ENCODE measurements at regions not wholly inside any gene's neighbourhood (a gene's known extent, or its start where the extent isn't known, plus 50 kb on each side); places are given as distances from the start of the nearest gene placed in this dataset.

DNA sequence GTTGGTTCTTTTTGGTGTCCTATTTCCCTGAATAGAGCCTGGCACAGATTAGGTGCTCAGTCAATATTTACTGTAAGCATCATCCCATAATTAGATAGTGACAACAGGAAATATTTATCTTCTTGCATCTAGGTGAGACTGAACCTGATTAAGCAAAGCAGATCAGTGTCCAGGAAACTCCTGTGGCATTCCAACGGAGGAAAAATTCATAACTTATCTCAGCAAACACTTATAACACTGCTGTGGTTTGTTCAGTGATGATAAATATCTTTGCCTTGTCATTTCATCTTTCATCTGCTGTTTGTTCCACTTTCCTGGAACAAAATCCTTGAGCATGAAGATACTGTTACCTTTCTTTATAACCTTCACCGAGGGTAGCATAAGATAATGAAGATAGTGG, 1160.3 kb upstream of the AUTS2 start:
- Mint-ChIP-seq H3K36me3 (no peaks in the 10 kb centered on the region), H3K4me3 (no peak overlapping the region), H3K27me3 (no peaks in the 10 kb centered on the region), H3K4me1 (no peaks in the 10 kb centered on the region), H3K27ac (no peak overlapping the region), H3K9me3 (peaks cover 3 to 28% (median 4%) of the 10 kb centered on the region in 3 donors)

DNA sequence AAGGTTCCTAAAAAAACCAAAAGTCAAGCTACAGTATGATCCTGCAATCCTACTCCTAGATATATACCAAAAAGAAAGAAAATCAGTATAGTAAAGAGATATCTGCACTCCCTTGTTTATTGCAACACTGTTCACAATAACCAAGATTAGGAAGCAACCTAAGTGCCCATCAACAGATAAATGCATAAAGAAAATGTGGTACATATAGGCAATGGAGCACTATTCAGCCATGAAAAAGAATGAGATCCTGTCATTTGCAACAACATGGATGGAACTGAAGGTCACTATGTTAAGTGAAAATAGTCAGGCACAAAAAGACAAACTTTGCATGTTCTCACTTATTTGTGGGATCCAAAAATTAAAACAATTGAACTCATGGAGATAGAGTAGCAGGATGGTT, 1159.5 kb upstream of the AUTS2 start:
- Mint-ChIP-seq H3K4me3 (no peak overlapping the region), H3K27me3 (no peaks in the 10 kb centered on the region), H3K9me3 (peaks cover 3 to 27% (median 5%) of the 10 kb centered on the region in 3 donors), H3K4me1 (no peaks in the 10 kb centered on the region), H3K36me3 (no peaks in the 10 kb centered on the region), H3K27ac (no peak overlapping the region)

DNA sequence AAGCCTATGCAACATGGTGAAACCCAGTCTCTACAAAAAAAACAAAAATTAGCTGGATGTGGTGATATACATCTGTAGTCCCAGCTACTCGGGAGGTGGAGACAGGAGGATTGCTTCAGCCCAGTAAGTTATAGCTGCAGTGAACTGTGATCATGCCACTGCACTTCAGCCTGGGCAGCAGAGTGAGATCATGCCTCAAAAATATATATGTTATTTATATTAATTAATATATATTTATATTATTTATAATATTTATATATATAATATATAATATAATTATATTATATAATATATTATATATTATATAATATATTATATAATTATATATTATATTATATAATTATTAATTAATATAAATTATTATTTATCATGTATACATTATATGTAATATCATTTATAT, 1158.4 kb upstream of the AUTS2 start:
- no peak overlapping the region for H3K4me3 Mint-ChIP-seq
- H3K36me3 Mint-ChIP-seq: no peaks in the 10 kb centered on the region
- no peaks in the 10 kb centered on the region for H3K4me1 Mint-ChIP-seq
- H3K9me3 Mint-ChIP-seq: peaks cover 3 to 27% (median 4%) of the 10 kb centered on the region in 3 donors
- H3K27me3 Mint-ChIP-seq: no peaks in the 10 kb centered on the region
- H3K27ac Mint-ChIP-seq: no peak overlapping the region

DNA sequence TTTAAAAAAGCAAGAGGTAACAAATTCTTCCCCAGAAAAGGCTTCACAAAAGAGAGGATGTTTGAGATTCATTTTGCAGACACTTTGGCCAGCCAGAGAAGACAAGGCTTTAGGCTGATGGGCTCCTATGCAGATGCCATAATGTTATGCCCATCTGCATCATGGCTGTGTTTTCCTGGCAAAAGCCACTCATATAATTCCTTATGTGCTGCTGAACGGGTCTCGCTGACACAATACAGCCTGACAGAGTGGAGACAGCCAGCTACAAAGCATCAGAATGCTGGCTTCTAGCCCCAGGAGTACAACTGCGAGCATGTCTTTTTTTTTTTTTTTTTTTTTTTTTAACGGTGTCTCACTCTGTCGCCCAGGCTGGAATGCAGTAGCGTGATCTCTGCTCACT, 1157.4 kb upstream of the AUTS2 start:
- Mint-ChIP-seq H3K36me3 (no peaks in the 10 kb centered on the region), H3K27ac (no peak overlapping the region), H3K9me3 (peaks cover 3 to 30% (median 4%) of the 10 kb centered on the region in 3 donors), H3K27me3 (no peaks in the 10 kb centered on the region), H3K4me3 (no peak overlapping the region), H3K4me1 (no peaks in the 10 kb centered on the region)

DNA sequence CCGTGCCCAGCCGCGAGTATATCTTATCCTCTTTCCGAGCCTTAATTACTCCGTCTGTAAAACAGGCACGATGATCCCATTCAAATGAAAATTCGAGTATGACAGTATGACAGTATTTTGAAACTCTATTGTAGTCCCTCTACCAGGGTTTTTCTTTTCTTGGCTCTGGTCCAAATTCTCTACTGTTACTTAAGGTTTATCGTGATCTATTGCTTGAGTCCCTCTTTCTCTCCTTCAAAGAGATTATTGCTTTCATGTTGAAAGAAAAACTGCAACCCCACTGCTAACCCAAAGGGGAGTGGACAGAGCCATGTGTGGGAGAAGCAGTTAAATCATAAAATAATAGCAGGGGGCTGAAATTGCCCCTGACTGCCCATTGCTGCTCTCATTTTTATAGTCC, 1156.6 kb upstream of the AUTS2 start:
- Mint-ChIP-seq H3K4me3 (no peak overlapping the region), H3K36me3 (no peaks in the 10 kb centered on the region), H3K9me3 (peaks cover 2 to 30% (median 4%) of the 10 kb centered on the region in 3 donors), H3K27me3 (no peaks in the 10 kb centered on the region), H3K4me1 (no peaks in the 10 kb centered on the region), H3K27ac (no peak overlapping the region)

DNA sequence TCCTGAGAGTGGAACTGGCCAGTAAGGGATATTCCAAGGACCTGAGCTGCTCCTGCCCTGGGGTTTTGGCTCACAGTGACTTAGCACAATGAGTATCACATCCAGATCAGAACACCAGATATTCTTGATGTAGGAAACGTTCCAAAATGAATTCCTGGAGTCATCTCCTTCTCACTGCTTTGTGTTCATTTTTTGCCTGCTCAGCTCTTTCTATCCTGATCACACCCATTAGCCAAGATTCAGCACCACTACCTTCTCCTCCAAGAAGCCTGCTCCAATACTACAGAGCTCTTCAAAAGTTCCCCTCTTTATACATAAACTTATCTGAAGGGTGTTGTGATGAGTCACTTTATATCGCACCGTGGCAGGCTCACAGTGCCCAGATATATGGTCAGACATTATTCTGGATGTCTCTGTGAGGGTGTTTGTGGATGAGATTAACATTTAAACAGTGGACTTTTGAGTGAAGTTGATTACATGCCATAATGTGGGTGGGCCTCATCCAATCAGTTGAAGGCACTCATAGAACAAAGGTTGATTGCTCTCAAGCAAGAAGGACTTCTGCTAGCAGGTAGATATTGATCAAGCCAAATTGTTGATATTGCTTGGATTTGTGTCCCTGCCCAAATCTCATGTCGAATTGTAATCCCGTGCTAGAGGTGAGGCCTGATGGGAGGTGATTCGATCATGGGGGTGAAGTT, 1155.2 kb upstream of the AUTS2 start:
- no peaks in the 10 kb centered on the region for H3K4me1 Mint-ChIP-seq
- peak overlapping the region in 1 of 3 donors; percentile 40 for H3K27ac Mint-ChIP-seq
- no peaks in the 10 kb centered on the region for H3K36me3 Mint-ChIP-seq
- no peaks in the 10 kb centered on the region for H3K27me3 Mint-ChIP-seq
- peaks cover 4 to 19% (median 5%) of the 10 kb centered on the region in 3 donors for H3K9me3 Mint-ChIP-seq
- H3K4me3 Mint-ChIP-seq: no peak overlapping the region

DNA sequence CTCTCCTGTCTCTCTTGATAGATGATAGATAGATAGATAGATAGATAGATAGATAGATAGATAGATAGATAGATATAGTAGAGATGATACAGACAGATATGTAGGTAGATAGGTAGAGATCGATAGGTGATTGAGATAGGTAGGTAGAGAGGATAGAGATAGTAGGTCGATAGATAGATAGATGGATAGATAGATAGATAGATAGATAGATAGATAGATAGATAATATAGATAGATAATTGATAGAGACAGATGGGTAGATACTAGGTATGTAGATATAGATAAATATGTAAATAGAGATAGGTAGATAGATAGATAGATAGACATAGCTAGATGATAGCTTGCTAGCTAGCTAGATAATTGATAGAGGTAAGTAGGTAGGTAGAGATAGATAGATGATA, 1154.2 kb upstream of the AUTS2 start:
- peaks cover 1% of the 10 kb centered on the region for H3K36me3 Mint-ChIP-seq
- H3K27ac Mint-ChIP-seq: no peak overlapping the region
- H3K4me3 Mint-ChIP-seq: no peak overlapping the region

DNA sequence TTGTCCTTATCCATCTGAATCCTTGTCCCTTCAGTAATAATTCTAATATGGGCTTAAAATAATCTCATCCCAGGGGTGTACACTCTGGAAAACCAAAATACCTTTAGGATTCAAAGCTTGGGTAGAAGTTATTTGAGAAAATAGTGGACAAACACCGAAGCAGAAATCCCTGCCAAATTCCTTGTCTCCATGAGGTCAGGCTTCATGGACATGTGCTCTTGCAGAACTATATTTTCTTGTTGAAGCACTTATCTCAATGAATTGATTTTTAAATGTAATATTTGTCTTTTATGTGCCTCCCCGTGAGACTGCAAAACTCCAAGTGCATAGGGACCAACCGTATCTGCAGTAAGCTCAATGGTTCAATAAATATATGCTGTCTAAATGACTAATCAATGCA, 1153.3 kb upstream of the AUTS2 start:
- H3K9me3 Mint-ChIP-seq: peaks cover 2 to 22% (median 16%) of the 10 kb centered on the region in 3 donors
- peaks cover 1% of the 10 kb centered on the region for H3K36me3 Mint-ChIP-seq
- H3K4me3 Mint-ChIP-seq: no peak overlapping the region
- H3K4me1 Mint-ChIP-seq: no peaks in the 10 kb centered on the region
- H3K27ac Mint-ChIP-seq: no peak overlapping the region
- H3K27me3 Mint-ChIP-seq: no peaks in the 10 kb centered on the region

More for the DNA sequence above, 1154.2 kb upstream of the AUTS2 start:
- no peaks in the 10 kb centered on the region for H3K4me1 Mint-ChIP-seq
- H3K27me3 Mint-ChIP-seq: no peaks in the 10 kb centered on the region
- H3K9me3 Mint-ChIP-seq: peaks cover 2 to 22% (median 11%) of the 10 kb centered on the region in 3 donors

DNA sequence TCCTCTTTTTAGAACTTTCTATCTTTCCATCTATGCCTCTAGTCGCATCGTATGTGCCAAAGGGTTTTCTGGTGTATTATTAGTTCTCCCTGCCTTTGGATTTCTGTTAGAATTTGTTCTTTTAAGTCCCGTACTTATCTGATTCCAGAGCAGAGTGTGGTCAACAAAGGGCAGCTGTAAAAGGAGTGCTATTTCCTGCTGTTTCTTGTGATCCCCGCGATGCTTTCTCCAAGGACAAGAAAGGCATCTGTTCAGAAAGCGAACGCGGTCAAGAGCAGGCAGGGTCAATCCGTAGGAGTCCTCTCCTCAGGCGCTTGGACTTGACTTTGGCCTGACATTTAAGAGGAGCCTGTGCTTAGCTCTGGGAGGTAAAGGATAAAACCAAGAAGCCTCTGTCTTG, 1152.1 kb upstream of the AUTS2 start:
- Mint-ChIP-seq H3K4me3 (no peak overlapping the region), H3K27ac (no peak overlapping the region), H3K4me1 (no peaks in the 10 kb centered on the region), H3K27me3 (no peaks in the 10 kb centered on the region), H3K9me3 (peaks cover 2 to 22% (median 14%) of the 10 kb centered on the region in 3 donors), H3K36me3 (peaks cover 1% of the 10 kb centered on the region)

DNA sequence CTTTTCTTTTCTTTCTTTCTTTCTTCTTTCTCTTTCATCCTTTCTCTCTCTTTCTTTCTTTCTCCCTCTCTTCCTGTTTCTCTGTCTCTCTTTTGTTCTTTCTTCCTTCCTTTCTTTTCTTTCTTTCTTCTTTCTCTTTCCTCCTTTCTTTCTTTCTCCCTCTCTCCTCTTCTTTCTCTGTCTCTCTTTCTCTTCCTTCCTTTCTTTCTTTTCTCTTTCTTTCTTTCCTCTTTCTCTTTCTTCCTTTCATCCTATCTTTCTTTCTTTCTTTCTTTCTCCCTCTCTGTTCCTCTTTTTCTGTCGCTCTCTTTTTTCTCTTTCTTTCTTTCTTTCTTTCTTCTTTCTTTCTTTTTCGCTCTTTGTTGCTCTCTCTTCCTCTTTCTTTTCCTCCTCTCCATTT, 1149.2 kb upstream of the AUTS2 start:
- no peak overlapping the region for H3K27ac Mint-ChIP-seq
- no peak overlapping the region for H3K4me3 Mint-ChIP-seq
- no peaks in the 10 kb centered on the region for H3K27me3 Mint-ChIP-seq
- H3K36me3 Mint-ChIP-seq: peaks cover 1% of the 10 kb centered on the region
- H3K4me1 Mint-ChIP-seq: no peaks in the 10 kb centered on the region
- H3K9me3 Mint-ChIP-seq: peaks cover 0 to 14% (median 13%) of the 10 kb centered on the region in 3 donors

DNA sequence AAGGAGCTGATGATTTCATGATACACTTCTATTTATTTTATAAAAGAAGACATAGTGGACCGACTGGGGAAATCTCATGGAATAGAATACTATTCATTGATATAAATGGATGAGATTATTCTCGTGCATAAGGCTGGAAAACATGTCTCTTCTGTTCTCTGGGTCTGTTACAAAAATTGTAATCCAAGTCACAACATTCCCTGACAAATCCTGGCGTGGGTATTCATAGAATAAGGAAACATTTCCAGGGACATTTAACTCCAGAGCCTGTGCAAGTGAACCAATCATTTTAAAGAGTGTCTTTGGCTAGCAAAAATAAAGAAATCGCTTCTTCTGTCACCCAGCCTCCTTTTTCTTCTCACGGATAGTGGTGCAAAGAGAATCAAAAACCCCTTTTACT, 1148.5 kb upstream of the AUTS2 start:
- H3K9me3 Mint-ChIP-seq: peaks cover 0 to 14% (median 7%) of the 10 kb centered on the region in 3 donors
- no peaks in the 10 kb centered on the region for H3K27me3 Mint-ChIP-seq
- no peak overlapping the region for H3K27ac Mint-ChIP-seq
- H3K4me3 Mint-ChIP-seq: no peak overlapping the region
- H3K36me3 Mint-ChIP-seq: peaks cover 1% of the 10 kb centered on the region
- H3K4me1 Mint-ChIP-seq: no peaks in the 10 kb centered on the region

DNA sequence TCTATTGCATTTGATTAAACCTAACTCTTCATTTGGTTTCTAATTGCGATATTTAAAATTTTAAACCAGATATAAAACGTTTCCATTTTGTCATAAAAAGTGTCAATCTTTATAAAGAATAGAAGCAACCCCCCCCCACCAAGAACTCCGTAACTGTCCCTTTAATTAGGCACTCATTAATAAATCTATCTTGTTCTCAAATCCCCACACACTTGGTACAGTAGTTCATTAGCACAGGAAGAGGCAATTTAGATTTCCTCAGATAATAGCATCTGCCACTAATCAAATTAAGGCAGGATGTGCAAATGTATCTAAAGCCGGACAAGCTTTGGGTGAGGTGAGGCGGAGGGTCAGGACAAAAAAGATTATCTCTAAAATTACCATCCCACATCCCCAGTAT, 1143.3 kb upstream of the AUTS2 start:
- Mint-ChIP-seq H3K9me3 (peaks cover 7 to 16% (median 12%) of the 10 kb centered on the region in 3 donors), H3K4me3 (no peak overlapping the region), H3K36me3 (peaks cover 2% of the 10 kb centered on the region), H3K27ac (no peak overlapping the region), H3K4me1 (peaks cover 0 to 1% (median 0%) of the 10 kb centered on the region in 3 donors), H3K27me3 (no peaks in the 10 kb centered on the region)

DNA sequence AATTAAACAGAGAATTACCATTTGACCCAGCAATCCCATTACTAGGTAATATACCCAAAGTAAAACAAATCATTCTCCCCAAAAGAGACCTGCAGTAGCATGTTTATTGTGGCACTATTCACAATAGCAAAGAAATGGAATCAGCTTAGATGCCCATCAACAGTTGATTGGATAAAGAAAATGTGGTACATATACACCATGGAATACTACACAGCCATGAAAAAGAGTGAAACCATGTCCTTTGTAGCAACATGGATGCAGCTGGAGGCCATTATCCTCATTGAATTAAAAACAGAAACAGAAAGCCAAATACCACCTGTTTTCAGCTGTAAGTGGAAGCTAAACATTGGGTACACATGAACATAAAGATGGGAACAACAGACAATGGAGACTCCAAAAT, 1141.8 kb upstream of the AUTS2 start:
- Mint-ChIP-seq H3K4me3 (no peak overlapping the region), H3K9me3 (peaks cover 7 to 18% (median 15%) of the 10 kb centered on the region in 3 donors), H3K36me3 (peaks cover 2% of the 10 kb centered on the region), H3K27ac (no peak overlapping the region), H3K27me3 (no peaks in the 10 kb centered on the region), H3K4me1 (peaks cover 0 to 1% (median 0%) of the 10 kb centered on the region in 3 donors)

DNA sequence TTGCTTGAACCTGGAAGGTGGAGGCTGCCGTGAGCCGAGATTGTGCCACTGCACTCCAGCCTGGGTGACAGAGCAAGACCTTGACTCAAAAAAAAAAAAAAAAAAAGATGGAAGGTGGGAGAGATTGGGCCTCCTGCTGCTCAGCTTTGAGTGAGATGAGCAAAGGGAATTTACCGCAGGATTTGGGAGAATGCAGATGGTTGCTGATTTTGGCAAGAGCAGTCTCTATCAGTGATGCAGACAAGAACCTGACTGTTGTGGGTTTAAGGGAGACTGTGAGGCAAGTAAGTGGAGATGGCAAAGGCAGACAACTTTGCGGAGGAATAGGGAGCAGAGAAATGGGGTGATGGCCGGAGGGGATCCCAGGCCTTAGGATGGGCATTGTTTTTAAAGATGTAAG, 1140.8 kb upstream of the AUTS2 start:
- Mint-ChIP-seq H3K4me1 (peaks cover 0 to 1% (median 0%) of the 10 kb centered on the region in 3 donors), H3K27ac (no peak overlapping the region), H3K36me3 (peaks cover 2% of the 10 kb centered on the region), H3K4me3 (no peak overlapping the region), H3K9me3 (peaks cover 7 to 18% (median 15%) of the 10 kb centered on the region in 3 donors), H3K27me3 (no peaks in the 10 kb centered on the region)

DNA sequence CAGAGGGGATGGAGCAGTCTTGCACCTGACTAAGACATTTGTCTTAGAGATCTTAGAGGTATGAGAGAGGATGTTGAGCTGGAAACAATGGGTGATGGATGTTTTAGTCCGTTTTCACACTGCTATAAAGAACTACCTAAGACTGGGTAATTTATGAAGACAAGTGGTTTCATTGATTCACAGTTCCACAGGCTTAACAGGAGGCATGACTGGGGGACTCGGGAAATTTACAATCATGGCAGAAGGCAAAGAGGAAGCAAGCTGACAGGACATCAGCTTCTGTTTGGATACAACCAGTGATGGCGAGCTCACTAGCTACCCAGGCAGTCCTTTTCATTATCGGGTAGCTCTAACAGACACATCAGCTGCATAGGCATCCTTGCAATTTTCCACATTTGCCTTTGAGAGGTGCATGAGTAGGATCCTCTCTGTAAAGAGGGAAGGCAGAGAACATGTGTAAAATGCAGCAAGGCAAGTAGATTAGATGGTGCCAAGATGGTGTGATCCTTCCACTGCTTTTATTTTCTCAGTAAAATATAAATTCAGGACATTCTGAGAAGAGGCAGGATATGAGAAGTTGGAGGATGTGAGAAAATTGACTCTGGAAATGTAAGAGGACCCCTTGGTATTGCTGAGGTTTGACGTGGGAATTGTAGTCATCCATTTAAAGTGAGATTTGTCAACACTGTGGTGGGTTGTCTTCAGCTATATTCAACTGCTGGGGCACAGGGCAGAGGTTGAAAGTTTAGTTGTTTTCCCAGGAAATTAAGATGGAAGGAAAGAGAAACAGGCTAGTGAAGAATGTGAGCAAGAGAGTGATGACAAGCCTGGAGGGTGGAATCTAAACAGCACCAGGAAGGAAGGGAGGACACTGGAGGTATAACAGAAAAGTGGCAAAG, 1140.0 kb upstream of the AUTS2 start:
- Mint-ChIP-seq H3K27me3 (no peaks in the 10 kb centered on the region), H3K27ac (peak overlapping the region in 1 of 3 donors; percentile 25), H3K9me3 (peaks cover 7 to 18% (median 15%) of the 10 kb centered on the region in 3 donors), H3K4me1 (peaks cover 0 to 1% (median 0%) of the 10 kb centered on the region in 3 donors), H3K4me3 (no peak overlapping the region), H3K36me3 (peaks cover 2% of the 10 kb centered on the region)

Measured in IgD-negative memory B cell (primary cell).